22Rv1 (cell line): ENCODE measurements at regions not wholly inside any gene's neighbourhood (a gene's known extent, or its start where the extent isn't known, plus 50 kb on each side); places are given as distances from the start of the nearest gene placed in this dataset.

ENCODE experiments used
- CTCF ChIP-seq: fragments of 450-650 bp; IDR thresholded peaks from 2 replicates; pipeline ENCODE4 v1.5.1; 2017; ENCODE audit warnings: mild to moderate bottlenecking
- ZFX ChIP-seq: fragments of 450-650 bp; IDR thresholded peaks from 2 replicates; pipeline ENCODE4 v1.6.1; 2017; ENCODE audit warnings: antibody characterized with exemption, borderline replicate concordance

- TF ChIP-seq CTCF = no peak
- no peak for TF ChIP-seq ZFX
These were observed 535.5 kb downstream of the FLRT2 start for GRCh38 chr14:86065407-86065806.
